HG03039 (cell line): ENCODE measurements at regions not wholly inside any gene's neighbourhood (a gene's known extent, or its start where the extent isn't known, plus 50 kb on each side); places are given as distances from the start of the nearest gene placed in this dataset.

ENCODE experiments used
- ATAC-seq: cut with Tn5 transposase; IDR thresholded peaks from one replicate; pipeline ENCODE4 v1.9.1; 2021; ENCODE audit warnings: mild to moderate bottlenecking, moderate library complexity; ENCODE audit not compliant: unreplicated experiment

DNA sequence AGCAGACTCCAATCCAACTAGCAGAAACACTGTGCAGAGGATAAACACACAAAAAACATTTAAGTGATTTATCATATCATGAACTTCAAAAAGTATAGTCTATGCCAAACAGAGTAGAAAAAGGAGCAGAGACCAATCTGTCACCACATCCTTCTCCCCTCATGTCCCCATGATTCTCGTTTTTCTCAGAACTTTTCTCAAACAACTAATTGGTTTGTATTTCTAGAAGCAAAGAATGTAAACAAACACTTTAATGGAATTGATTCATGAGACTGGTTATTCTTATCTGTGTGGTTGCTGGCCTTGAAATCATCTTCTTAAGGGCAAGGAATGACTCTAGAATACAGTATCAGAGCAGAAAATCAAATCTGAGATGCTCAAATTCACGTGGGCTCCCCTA lies 294.2 kb upstream of the THBS1 start:
- ATAC-seq, result no peak

DNA sequence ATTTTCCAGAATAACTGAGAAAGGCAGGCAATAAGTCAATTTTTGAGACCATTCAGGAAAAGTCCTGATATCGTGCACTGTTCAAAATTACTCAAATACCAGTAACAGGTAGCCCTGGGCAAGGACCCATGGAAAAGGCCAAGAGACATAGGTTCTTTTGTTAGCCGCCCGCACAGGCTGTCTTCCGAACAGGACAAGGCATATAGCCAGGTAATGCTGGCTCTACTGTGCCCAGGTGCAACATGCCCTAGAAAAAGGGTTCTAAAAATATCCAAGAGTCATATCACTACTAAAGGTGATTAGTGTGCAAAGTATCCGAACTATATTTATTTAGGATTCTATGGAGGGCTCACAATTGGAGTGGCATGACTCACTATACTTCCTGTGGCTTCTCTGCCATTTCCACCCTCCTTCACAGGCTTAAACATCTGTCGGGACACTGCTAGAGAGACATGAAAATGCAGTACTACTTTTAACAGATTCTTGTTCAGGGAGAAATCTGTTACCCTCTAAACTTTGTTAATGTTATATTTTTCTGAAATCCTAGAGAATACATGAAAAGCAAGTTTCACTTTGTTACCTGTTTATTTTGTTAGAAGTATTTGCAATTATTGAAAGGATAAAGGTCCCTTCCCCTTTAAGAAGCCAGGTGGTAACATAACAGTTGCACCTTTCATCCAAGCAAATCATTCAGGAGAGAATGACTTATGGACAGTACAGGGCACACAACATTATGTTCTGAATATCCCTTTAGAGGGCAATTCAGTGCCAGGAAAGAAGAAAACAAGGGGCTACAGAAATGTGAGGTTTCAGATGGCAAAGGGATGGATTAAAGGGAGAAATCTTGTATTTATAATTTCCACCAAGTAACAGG lies 293.3 kb upstream of the THBS1 start:
- ATAC-seq, result no peak

DNA sequence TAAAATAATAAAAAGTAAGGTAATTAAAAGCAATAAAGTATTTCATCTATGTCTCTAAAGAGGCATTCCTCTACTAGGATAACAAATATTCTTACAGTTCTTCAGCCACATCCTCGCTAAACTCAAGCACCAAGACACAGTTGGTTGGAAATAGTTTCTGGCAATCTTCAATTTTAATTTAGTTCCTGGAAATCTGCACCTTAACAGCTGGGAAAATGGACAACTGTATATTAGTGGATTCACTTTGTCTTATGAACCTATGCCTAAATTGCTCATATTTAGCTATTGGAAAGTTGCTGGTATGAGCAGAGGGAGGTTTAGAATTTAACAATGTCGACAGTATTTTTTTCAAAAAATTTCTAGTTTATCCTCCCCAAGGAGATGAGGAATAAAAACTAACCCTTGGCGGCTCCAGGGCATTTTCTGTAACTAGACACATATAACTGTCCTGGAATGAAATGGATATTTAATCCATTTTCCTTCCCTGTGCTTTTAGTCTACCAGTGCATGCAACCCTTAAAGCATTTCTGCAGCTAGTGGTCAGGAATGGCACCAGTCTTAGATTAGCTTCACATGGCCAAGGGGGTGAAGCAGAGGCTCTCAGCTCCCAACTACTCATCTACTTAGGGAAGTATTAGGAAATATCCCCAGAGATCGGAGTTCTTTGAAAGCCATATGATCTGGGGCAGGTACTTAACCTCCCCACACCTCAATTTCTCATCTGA lies 290.0 kb upstream of the THBS1 start:
- no peak for ATAC-seq

DNA sequence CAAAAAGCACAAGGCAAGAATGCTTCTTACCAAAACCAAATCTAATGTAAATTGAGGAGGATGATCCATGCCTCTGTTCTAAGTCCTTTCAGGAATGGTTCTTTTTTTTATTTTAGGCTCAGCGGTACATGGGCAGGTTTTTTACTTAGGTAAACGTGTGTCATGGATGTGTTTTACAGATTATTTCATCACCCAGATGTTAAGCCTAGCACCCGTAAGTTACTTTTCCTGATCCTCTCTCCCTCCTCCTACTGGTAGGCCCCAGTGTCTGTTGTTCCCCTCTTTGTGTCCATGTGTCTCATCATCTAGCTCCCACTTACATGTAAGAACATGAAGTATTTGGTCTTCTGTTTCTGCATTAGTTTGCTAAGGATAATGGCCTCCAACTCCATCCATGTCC lies 289.2 kb upstream of the THBS1 start:
- ATAC-seq, result no peak

DNA sequence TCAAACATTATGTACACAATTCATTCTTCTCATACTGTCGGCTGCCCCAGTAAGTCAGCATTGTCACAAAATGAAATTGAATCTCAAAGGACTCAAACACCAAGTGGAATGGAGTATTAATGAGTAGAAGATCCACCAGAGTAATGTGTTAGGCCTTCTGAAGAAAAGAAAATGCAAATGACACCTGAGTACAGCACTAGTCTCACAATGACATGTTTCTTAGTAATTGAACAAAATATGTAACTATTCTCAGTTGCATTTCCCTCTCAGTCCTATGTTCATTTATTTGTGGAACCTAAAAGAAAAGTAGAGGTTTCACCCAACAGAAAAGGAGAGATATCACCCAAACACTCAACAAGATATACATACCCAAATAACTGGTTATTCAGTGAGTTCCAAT lies 283.9 kb upstream of the THBS1 start:
- no peak for ATAC-seq

DNA sequence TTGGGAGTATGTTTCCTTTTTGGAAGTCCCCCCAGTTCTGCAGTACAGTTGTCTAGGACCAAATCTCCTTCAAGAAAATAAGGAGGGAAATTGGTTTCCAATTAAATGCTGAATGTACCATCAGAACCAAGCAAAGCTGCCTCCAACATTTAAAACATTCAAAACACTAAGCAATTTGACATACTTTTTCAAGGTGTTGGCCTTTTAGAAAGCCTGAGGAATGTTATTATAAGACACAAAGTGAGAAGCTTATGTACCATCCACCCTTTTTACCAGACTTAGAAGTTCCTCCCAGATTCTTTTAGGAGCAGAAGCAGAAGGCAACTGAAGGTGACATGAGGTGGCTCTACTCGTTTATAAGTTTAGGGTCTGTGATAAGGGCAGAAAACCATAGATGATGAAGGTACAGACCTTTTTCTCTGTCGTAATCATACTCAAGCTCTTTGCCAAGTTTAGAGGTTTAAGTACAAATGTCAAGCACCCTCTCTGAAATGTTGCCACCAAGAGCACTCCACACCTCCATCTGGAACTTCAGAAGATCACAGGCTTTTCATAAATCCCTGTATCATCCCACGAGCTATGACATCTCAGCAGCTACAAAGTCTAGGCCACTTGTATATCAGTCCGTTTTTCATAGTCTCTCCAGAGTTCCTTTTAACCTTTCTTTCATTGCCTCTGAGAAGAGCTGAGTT lies 282.5 kb upstream of the THBS1 start:
- no peak for ATAC-seq

DNA sequence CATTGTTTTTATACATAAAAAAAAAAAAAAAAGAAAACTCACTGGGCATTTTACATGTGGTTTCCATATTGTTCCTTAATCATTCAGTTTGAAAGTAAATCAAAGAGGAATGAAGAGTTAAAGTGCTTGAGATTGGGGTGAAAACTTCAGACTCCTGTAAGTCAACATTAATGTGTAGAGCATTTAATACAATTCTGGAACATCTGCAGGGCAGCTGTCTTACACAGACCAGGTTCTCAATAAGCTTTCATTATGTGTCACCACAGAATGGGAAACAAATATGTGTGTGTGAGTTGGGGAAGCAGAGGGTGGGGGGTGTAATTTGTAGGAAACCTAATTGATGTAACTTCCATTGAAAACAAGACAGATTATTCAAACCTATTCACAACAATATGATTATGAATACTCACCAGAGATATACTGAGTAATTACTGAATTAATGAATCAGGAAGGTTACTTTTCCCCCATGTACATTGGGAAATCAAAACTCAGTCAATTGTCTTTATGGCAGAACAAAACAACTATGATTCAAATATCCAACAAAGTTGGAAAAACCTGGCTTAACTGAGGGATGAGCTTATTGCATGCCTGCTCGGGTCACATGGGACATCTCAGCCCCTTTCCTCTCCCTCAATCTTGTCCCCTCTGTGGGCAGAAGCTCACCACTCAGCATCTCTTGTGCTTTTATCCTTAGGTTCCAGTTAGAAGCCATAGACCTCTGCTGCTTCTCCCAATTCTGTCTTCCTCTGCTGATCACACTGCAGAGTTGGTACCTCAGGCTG lies 281.2 kb upstream of the THBS1 start:
- ATAC-seq, result no peak

DNA sequence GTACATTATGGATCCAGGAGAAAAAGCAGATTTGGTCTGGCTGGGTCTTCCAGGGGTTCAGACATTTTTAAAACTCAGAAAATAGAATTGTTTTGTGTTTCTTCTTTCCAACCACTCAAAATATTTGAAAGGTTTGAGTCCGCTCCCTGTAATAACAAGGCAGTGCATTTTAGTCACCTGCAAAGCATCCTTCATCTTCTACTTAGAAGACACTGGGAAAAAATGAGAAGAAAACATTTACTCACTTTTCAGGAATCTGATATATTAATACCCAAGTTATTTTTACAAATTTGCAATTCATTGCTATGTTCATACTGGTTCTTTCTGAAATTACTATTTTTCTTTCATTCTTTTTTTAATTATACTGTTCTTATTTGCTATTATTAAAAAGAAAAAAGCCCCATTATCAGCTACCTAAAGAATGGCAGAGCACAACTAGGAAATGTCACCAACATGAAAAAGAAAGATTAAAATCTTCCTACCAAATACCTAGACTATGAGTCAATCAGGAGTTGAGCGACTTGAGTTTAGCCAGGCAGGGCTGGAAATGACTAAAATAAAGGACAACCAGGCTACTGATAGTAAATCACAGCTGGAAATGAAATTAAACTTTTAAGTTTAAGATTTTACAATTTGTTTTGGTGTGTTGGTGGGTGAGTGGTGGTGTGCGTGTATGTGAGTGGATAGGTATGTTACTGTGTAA lies 280.3 kb upstream of the THBS1 start:
- ATAC-seq, result no peak

DNA sequence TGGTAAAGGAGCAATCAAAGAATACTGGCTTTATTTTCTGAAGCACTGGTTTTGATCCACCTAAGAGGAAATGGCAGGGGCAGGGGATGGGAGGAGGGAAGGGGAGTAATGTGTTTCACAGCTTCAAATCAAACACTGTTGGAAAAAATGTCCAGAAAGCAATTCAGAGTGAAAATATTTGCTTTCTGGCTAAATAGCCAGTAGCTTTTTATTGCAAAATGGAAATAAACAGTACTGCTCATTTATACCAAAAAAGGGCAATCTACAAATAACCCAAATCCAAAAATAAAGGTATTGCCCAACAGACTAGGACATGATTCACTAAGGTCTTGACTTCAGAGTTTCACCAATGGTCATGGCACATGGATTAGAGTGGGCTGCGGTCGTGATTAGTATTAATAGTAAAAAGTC lies 279.3 kb upstream of the THBS1 start:
- ATAC-seq, result no peak

DNA sequence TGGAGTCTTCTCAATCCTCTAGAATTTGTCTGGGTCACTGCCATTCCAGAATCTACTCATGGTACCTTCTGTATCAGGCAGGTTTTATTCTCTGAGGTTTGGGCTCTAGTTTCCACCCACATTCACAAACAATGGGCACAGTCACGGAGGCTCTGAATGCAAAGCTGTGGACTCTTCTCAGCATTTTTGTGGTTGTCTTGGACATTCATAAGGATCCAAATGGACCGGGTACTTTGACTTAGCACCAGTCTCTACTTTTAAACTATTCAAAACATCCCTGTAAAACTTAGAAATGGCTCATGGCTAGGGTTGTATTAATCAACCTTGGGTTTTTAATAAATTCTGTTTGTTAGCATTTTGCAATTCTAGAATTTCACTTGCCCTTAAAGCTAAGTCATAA lies 277.9 kb upstream of the THBS1 start:
- no peak for ATAC-seq

DNA sequence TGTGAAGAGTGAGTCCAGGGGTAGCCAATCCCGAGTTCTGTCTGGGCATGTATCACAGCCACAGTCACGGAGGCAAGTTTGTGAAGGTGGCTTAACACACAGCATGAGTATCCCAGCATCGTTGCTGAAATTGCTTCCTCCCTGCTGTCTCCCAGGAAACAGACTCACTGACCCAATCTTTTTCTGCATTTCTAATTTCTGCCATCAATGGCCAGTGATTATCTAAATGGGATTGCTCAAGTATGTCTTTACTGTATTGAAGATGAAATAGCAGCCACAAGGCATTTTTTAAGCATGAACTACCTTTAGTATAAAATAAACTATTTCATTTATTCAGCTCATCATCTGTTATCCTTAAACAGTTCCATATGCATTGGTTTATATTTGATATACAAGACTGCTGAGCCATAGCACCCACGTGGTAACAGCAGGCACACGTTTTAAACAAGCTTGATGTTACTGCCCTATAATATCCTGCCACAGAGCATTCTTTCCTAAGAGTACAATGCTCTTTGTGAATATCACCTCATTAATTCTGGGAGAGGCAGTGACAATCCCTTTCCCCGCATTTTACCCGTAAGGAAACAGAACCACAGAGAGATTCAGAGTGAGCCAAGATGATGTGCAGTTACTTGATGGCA lies 276.6 kb upstream of the THBS1 start:
- ATAC-seq, result no peak

DNA sequence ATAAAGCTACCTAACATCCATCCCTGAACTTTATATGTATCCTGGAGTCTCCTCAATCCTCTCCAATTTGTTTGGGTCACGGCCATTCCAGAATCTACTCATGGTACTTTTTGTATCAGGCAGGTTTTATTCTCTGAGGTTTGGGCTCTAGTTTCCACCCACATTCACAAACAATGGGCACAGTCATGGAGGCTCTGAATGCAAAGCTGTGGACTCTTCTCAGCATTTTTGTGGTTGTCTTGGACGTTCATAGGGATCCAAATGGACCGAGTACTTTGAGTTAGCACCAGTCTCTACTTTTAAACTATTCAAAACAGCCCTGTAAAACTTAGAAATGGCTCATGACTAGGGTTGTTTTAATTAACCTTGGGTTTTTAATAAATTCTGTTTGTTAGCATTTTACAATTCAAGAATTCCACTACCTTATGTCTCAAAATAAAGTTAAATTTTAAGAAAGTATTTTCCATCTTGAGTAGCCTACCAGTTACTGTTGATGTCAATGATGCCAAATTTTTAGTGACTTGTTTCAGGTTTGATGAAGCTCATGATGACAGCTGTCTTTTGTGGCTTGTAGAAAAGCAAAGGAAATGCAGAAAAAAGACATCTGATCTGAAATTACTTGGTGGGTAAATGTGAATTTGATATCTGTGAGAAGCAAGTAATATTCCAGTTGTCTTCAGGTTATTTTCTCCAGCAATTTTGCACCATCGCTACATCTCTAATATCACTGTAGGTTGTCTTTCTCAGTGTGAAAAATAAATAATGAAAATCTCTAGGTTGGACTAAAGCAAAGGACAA lies 275.7 kb upstream of the THBS1 start:
- no peak for ATAC-seq

DNA sequence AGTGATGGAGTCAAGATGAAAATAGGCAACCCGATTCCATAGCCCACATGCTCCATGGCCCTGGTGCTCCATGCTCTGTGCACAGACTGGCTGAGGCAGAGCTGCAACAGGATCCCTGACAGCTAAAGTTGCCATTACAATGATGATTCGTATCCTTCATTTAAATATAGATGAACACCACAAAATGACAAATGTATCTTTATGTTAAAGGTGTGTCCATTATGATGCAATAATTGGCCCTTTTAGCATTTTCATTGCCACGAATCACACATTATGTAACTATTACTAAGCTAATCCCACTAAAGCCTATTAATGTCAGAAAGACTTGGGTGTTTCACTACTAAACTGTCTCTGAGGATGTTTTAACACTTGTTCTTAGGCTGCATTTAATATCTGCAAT lies 270.2 kb upstream of the THBS1 start:
- ATAC-seq, result no peak

DNA sequence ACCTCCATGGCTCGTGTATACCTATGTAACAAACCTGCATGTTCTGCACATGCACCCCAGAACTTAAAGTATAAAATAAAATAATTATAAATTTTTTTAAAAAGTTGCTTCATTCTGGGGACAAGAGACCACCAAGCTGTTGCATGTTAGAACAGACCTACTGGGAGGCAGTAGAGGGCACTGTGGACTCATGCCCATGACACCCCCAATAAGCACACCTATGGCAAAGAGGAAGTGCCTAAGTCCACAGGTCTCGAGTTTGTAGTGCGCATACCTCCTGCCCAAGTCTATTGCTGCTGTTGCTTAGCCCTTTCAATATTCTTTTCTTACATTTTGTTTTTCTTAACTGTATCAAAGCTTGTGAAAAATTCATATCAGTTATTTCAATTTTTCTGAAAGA lies 267.9 kb upstream of the THBS1 start:
- no peak for ATAC-seq

DNA sequence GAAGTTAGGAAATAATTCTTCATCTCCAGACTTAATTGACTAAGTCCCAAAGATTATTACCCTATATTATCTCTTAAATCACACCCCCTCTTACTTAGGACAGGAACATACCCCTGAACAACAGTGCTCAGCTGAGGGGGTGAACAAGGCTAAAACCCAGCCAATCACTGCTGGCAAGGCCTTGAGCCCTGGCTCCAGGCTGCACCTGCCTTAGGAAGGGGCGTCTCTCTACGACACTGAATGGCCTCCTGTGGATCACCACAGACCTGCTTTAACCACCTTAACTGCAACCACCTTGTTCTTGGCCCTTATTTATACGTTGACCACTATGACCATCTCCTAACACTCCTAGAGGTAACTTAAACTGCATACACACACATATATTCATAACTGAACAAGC lies 267.4 kb upstream of the THBS1 start:
- no peak for ATAC-seq

DNA sequence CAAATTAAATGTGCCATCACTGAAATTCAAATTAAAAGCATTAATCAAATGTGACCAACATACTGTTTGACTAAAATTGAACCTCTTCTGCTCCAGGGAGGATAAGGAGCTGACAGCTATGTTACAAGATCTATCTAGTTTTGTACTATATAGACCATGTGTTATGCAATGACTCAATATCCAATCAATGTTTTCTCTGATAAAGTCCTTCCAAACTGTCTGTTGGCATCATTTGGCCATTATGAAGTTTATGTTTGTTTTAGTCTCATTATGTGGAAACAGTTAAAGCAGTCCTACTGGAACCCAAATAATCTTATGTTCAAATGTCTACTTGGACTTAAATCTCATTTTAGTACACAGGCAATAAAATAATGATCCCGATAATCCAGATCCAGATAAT lies 267.0 kb upstream of the THBS1 start:
- no peak for ATAC-seq

DNA sequence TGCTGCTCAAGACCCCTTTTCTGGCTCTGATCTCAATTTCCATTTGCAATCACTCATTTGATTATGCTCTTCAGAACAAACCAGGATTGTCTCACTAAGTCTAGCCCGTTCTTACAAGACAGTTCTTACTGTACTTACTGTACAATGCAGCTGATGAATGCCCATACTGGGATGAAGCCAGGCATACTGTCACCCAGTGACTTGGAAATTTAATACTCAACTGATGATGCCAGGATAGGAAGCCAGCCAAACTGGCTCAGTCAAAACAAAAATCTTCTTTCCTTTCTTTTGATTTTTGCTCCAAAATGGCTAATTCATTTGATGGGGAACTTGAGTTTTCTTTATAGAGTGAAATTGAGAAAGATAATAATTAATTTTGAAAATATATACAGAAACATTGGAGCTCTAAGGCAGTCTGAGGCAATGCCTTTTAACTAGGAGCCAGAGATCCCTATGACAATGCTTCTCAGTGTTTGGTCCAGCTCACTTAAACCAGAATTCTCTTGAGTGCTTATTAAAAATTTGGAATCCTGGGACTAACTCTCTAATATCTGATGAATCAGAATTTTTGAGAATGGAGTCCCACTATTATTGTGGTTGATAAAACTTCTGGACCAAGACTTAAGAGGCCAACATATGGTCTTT lies 265.6 kb upstream of the THBS1 start:
- ATAC-seq, result no peak

DNA sequence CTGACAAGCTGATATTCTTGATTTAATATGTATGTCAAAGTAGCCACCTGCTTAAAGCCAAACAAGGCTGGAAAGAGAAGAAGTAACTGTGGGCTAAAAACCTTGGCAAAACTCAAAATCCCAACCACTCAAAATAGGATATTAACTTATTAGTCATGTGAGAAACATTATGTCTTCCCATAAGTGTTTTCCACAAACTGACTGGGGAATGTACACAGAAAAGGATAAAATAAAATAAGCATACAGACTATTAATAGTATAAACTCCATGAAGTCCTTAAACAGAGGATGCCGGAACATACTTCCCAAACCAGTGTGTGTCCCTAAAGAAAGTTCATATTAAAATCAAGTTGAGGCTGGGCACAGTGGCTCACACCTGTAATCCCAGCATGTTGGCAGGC lies 263.7 kb upstream of the THBS1 start:
- no peak for ATAC-seq

DNA sequence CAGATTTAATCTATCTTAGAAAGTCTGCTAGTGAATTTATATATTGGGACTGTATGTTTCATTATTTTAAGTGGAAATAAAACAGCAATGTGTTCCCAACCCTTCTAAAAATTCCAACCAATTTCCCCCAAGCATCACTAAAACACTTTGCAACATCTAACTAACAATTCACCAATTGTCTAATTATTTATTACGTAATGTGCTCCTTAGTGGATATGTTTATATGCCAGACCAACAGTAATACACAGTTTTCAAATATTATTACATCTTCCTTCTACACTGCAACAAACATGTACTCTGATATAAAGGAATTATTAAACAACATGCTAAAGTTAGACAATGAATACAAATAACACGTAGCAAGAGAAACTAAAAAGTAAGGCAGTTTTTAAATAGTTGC lies 262.6 kb upstream of the THBS1 start:
- ATAC-seq, result no peak
